Spleen (tissue), 7 donors: ENCODE measurements at regions not wholly inside any gene's neighbourhood (a gene's known extent, or its start where the extent isn't known, plus 50 kb on each side); places are given as distances from the start of the nearest gene placed in this dataset.

Source experiments
- CTCF ChIP-seq, 11 experiments: fragments of 200-600 bp in 7 of 11; fragments of 450-650 bp in 4 of 11; sonication (generic) in 4 of 11; IDR thresholded peaks in 8 of 11; conservative IDR thresholded peaks in 3 of 11; 1 replicate in 7 of 11; 2 replicates in 4 of 11; pipeline versions ENCODE4 v1.4.0 to v1.8.0; 2016 to 2021; ENCODE audit warnings: antibody characterized with exemption in 11 of 11, inconsistent platforms in 4 of 11, mild to moderate bottlenecking in 1 of 11
- POLR2A ChIP-seq, 3 donors: fragments of 450-650 bp; IDR thresholded peaks; one replicate each; pipeline ENCODE4 v1.5.1; 2017; ENCODE audit warnings: antibody characterized with exemption in 3 of 3, mild to moderate bottlenecking in 1 of 3
- donor health status: DM: no; HTN: no; CAD: no; lungs with moderate emphysema.
- donor health status: DM: no; HTN: no; CAD: no.
- donor health status: DM: no; HTN: no; CAD: no.

- TF ChIP-seq CTCF (IDR thresholded peaks at IDR 0.05 in 8 of 11, conservative IDR thresholded peaks at IDR 0.05 in 3 of 11) (no peak), POLR2A (IDR thresholded peaks at IDR 0.05) (no peak)
Observed at GRCh38 chr1:193504920-193505319, 318.5 kb upstream of the B3GALT2 start.
